MM.1S (cell line): ENCODE measurements at regions not wholly inside any gene's neighbourhood (a gene's known extent, or its start where the extent isn't known, plus 50 kb on each side); places are given as distances from the start of the nearest gene placed in this dataset.

Experiments used
- DNase-seq: peaks from one replicate; pipeline ENCODE4 v3.0.0-alpha.2; 2015
- H2AFZ ChIP-seq: fragments of 300-600 bp; sonication (generic); 2 replicates; pipeline ENCODE4 v1.6.0; 2016; ENCODE audit warnings: antibody characterized with exemption, low read length
- H3F3A ChIP-seq: fragments of 300-600 bp; sonication (generic); 2 replicates; pipeline ENCODE4 v1.6.1; 2016; ENCODE audit warnings: mild to moderate bottlenecking, antibody characterized with exemption, low read length, moderate library complexity, mixed read lengths; ENCODE audit not compliant: insufficient read depth
- H3K27ac ChIP-seq: fragments of 300-600 bp; sonication (generic); 2 replicates; pipeline ENCODE4 v1.5.1; 2016; ENCODE audit warnings: mild to moderate bottlenecking, low read length
- H3K27me3 ChIP-seq: fragments of 300-600 bp; sonication (generic); replicated peaks from 2 replicates; pipeline ENCODE4 v1.6.0; 2016; ENCODE audit warnings: low read length; ENCODE audit not compliant: insufficient read depth
- H3K36me3 ChIP-seq: fragments of 300-600 bp; sonication (generic); replicated peaks from 2 replicates; pipeline ENCODE4 v1.6.1; 2016; ENCODE audit warnings: mild to moderate bottlenecking, low read length, mixed read lengths; ENCODE audit not compliant: insufficient read depth
- H3K4me1 ChIP-seq: fragments of 300-600 bp; sonication (generic); 2 replicates; pipeline ENCODE4 v1.6.1; 2016; ENCODE audit warnings: low read length, mixed read lengths
- H3K4me2 ChIP-seq: fragments of 300-600 bp; sonication (generic); 2 replicates; pipeline ENCODE4 v1.6.0; 2016; ENCODE audit warnings: low read depth, low read length
- H3K4me3 ChIP-seq: fragments of 300-600 bp; sonication (generic); 2 replicates; pipeline ENCODE4 v1.5.1; 2016; ENCODE audit warnings: low read length, mixed read lengths
- H3K79me2 ChIP-seq: fragments of 300-600 bp; sonication (generic); 2 replicates; pipeline ENCODE4 v1.6.1; 2016; ENCODE audit warnings: mixed run types, low read length, mixed read lengths
- H3K9ac ChIP-seq: fragments of 300-600 bp; sonication (generic); 2 replicates; pipeline ENCODE4 v1.6.1; 2016; ENCODE audit warnings: low read length, mixed read lengths
- H3K9me2 ChIP-seq: fragments of 300-600 bp; sonication (generic); replicated peaks from 2 replicates; pipeline ENCODE4 v1.6.1; 2016; ENCODE audit warnings: mild to moderate bottlenecking, low read length, mixed read lengths; ENCODE audit not compliant: insufficient read depth
- H3K9me3 ChIP-seq: fragments of 300-600 bp; sonication (generic); replicated peaks from 2 replicates; pipeline ENCODE4 v1.6.1; 2016; ENCODE audit warnings: mild to moderate bottlenecking, low read length, mixed read lengths; ENCODE audit not compliant: insufficient read depth
- H4K20me1 ChIP-seq: fragments of 300-600 bp; sonication (generic); 2 replicates; pipeline ENCODE4 v1.6.1; 2016; ENCODE audit warnings: mild to moderate bottlenecking, low read length, moderate library complexity, mixed read lengths; ENCODE audit not compliant: insufficient read depth
- CTCF ChIP-seq: fragments of 300-600 bp; sonication (generic); IDR thresholded peaks from 2 replicates; pipeline ENCODE4 v1.5.1; 2016; ENCODE audit warnings: antibody characterized with exemption, low read length, mixed read lengths
- EZH2 ChIP-seq: fragments of 300-600 bp; sonication (generic); optimal IDR thresholded peaks from 2 replicates; pipeline ENCODE3; 2017; ENCODE audit warnings: low read depth, mild to moderate bottlenecking, antibody characterized with exemption, low read length, mixed read lengths
- EZH2phosphoT487 ChIP-seq: fragments of 300-600 bp; sonication (generic); IDR thresholded peaks from 2 replicates; pipeline ENCODE4 v1.6.1; 2018; ENCODE audit warnings: antibody characterized with exemption, low read length

- Histone ChIP-seq H3K4me2 (no peak overlapping the region), H3K27ac (no peak overlapping the region)
- no peak for DNase-seq
These were observed 356.8 kb downstream of the RFC3 start for GRCh38 chr13:34174671-34175145.

DNA sequence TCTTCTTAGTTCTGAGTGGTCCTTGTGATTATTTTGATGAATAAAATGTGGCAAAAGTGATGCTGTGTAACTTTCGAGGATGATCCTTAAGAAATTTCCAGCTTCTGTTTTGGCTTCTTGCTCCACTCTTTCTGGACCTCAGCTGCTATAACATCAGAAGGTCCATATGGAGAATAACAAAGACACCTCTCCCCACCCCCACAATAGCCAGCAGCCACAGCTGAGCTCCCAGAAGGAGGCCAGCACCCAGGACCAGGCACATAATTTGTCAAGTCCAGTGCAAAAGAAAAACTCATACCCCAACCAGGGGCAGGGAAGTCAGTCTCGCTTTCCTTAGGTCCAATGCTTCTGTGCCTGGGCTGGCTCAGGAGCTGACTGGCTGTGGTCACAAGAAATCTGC, 357.6 kb downstream of the RFC3 start:
- Histone ChIP-seq H3K27me3 (no peaks in the 10 kb centered on the region), H3K27ac (no peak overlapping the region), H2AFZ (no peak overlapping the region), H3K4me2 (no peak overlapping the region), H4K20me1 (no peaks in the 10 kb centered on the region), H3K79me2 (no peaks in the 10 kb centered on the region), H3K9ac (no peak overlapping the region), H3K9me3 (no peaks in the 10 kb centered on the region), H3K9me2 (no peaks in the 10 kb centered on the region), H3K4me1 (no peaks in the 10 kb centered on the region), H3K4me3 (no peak overlapping the region), H3K36me3 (no peaks in the 10 kb centered on the region), H3F3A (no peaks in the 10 kb centered on the region)
- TF ChIP-seq EZH2 (no peak), CTCF (no peak), EZH2phosphoT487 (no peak)
- DNase-seq, result no peak

More at GRCh38 chr13:34174671-34175145, 356.8 kb downstream of the RFC3 start:
- TF ChIP-seq EZH2, result no peak
- no peak for TF ChIP-seq EZH2phosphoT487
- no peak for TF ChIP-seq CTCF
- Histone ChIP-seq H3K4me3 (no peak overlapping the region), H3K36me3 (no peaks in the 10 kb centered on the region), H3K9ac (no peak overlapping the region), H3K27me3 (no peaks in the 10 kb centered on the region), H2AFZ (no peak overlapping the region), H3F3A (no peaks in the 10 kb centered on the region), H3K79me2 (no peaks in the 10 kb centered on the region), H3K9me3 (no peaks in the 10 kb centered on the region), H3K9me2 (no peaks in the 10 kb centered on the region), H3K4me1 (no peaks in the 10 kb centered on the region), H4K20me1 (no peaks in the 10 kb centered on the region)

DNA sequence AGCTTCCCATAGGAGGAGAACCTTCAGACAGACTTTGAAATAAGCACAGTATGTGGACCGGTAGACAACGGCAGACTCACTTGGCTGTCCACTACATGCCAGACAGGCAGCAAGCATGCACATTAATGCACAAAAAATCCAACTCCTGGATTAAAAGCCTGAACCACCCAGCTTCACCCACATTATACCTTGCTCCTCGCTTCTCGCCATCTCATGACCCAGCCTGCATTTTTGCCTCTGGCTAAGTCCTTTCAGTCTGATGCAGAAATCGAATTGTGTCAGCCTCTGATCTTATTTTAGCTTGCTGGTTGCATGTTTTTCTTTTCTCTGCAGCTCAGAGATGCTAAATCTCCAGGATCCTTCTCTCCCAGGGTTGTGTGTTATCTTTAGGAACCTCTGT, 358.7 kb downstream of the RFC3 start:
- H3K9me2 ChIP-seq, result no peaks in the 10 kb centered on the region

More for the DNA sequence above, 358.7 kb downstream of the RFC3 start:
- no peaks in the 10 kb centered on the region for H3K36me3 ChIP-seq
- no peak for TF ChIP-seq EZH2
- TF ChIP-seq CTCF, result no peak
- TF ChIP-seq EZH2phosphoT487, result no peak
- no peak overlapping the region for H3K9ac ChIP-seq
- no peaks in the 10 kb centered on the region for H3K79me2 ChIP-seq
- no peaks in the 10 kb centered on the region for H3K27me3 ChIP-seq
- H3F3A ChIP-seq, result no peaks in the 10 kb centered on the region
- no peak overlapping the region for H3K27ac ChIP-seq
- no peaks in the 10 kb centered on the region for H4K20me1 ChIP-seq
- H3K9me3 ChIP-seq, result no peaks in the 10 kb centered on the region
- no peak overlapping the region for H3K4me3 ChIP-seq
- H3K4me2 ChIP-seq, result no peak overlapping the region
- no peak for DNase-seq
- H3K4me1 ChIP-seq, result no peaks in the 10 kb centered on the region
- H2AFZ ChIP-seq, result no peak overlapping the region
